Mesendoderm (in vitro differentiated cells): ENCODE measurements at regions not wholly inside any gene's neighbourhood (a gene's known extent, or its start where the extent isn't known, plus 50 kb on each side); places are given as distances from the start of the nearest gene placed in this dataset.

Source experiments
- DNase-seq: peaks from one replicate; pipeline ENCODE4 v3.0.0; 2013
- H2AK5ac ChIP-seq: 2 replicates; pipeline ENCODE4 v1.6.1; 2013; ENCODE audit warnings: low read length, inconsistent platforms
- H2BK120ac ChIP-seq: 2 replicates; pipeline ENCODE4 v1.6.1; 2013; ENCODE audit warnings: low read depth, mild to moderate bottlenecking, low read length, moderate library complexity, mixed read lengths
- H2BK15ac ChIP-seq: replicated peaks from 2 replicates; pipeline ENCODE4 v1.6.1; 2013; ENCODE audit warnings: low read depth, mild to moderate bottlenecking, moderate library complexity
- H2BK5ac ChIP-seq: 2 replicates; pipeline ENCODE4 v1.6.1; 2013; ENCODE audit warnings: low read length, inconsistent platforms
- H3K18ac ChIP-seq: 2 replicates; pipeline ENCODE4 v1.6.1; 2013; ENCODE audit warnings: mild to moderate bottlenecking, low read length, mixed read lengths
- H3K23ac ChIP-seq: one replicate; pipeline ENCODE4 v1.6.1; 2013; ENCODE audit warnings: low read length
- H3K27ac ChIP-seq: 2 replicates; pipeline ENCODE4 v1.5.1; 2013; ENCODE audit warnings: low read depth, mild to moderate bottlenecking, inconsistent platforms, low read length, moderate library complexity
- H3K27me3 ChIP-seq: 2 replicates; pipeline ENCODE4 v1.6.1; 2013; ENCODE audit warnings: low read length, control low read depth, mild to moderate bottlenecking, inconsistent platforms; ENCODE audit not compliant: insufficient read depth, poor library complexity
- H3K36me3 ChIP-seq: 2 replicates; pipeline ENCODE4 v1.6.1; 2013; ENCODE audit warnings: low read length, inconsistent platforms; ENCODE audit not compliant: control insufficient read depth, insufficient read depth
- H3K4ac ChIP-seq: one replicate; pipeline ENCODE4 v1.6.1; 2013; ENCODE audit warnings: low read depth, mild to moderate bottlenecking, low read length, moderate library complexity
- H3K4me1 ChIP-seq: 2 replicates; pipeline ENCODE4 v1.6.1; 2013; ENCODE audit warnings: low read depth, low read length, inconsistent platforms; ENCODE audit not compliant: control insufficient read depth
- H3K4me2 ChIP-seq: 2 replicates; pipeline ENCODE4 v1.6.1; 2013; ENCODE audit warnings: low read length
- H3K4me3 ChIP-seq: 2 replicates; pipeline ENCODE4 v1.5.1; 2013; ENCODE audit warnings: mild to moderate bottlenecking, low read length
- H3K56ac ChIP-seq: one replicate; pipeline ENCODE4 v1.6.1; 2013; ENCODE audit warnings: low read length
- H3K79me1 ChIP-seq: 2 replicates; pipeline ENCODE4 v1.6.1; 2013; ENCODE audit warnings: low read length, inconsistent platforms
- H3K79me2 ChIP-seq: 2 replicates; pipeline ENCODE4 v1.6.1; 2013; ENCODE audit warnings: mild to moderate bottlenecking, low read length; ENCODE audit not compliant: control insufficient read depth, insufficient read depth
- H3K9ac ChIP-seq: 2 replicates; pipeline ENCODE4 v1.6.1; 2013; ENCODE audit warnings: low read length, inconsistent platforms
- H4K5ac ChIP-seq: one replicate; pipeline ENCODE4 v1.6.1; 2013; ENCODE audit warnings: low read length
- H4K8ac ChIP-seq: one replicate; pipeline ENCODE4 v1.6.1; 2013; ENCODE audit warnings: low read depth, mild to moderate bottlenecking, control low read depth, low read length, moderate library complexity
- WGBS: extraction: QIAGEN DNeasy Blood & Tissue Kit; methylation state at CpG from one replicate; pipeline ENCODE4 v1.1.7; 2013; ENCODE audit warnings: low lambda C conversion rate, missing lambda C conversion rate; ENCODE audit not compliant: insufficient coverage; ENCODE audit errors: extremely low coverage; 5-methylcytosine and 5-hydroxymethylcytosine counted together

- Histone ChIP-seq H3K27me3 (no peaks in the 10 kb centered on the region), H2AK5ac (no peak overlapping the region), H3K4me1 (no peaks in the 10 kb centered on the region), H3K9ac (no peak overlapping the region), H4K5ac (no peak overlapping the region), H3K27ac (no peak overlapping the region), H2BK120ac (no peak overlapping the region), H4K8ac (no peak overlapping the region), H3K4ac (no peak overlapping the region), H3K79me2 (no peaks in the 10 kb centered on the region), H3K56ac (no peak overlapping the region), H3K36me3 (no peaks in the 10 kb centered on the region), H3K4me3 (no peak overlapping the region), H3K4me2 (no peak overlapping the region), H2BK5ac (no peak overlapping the region), H3K23ac (no peak overlapping the region), H3K79me1 (no peaks in the 10 kb centered on the region), H3K18ac (no peak overlapping the region), H2BK15ac (peak overlapping the region; percentile 19)
- no CpG with 5 or more reads among the region's 1 CpG for WGBS
- no peak for DNase-seq
Observed at GRCh38 chr12:85489194-85489593, 209.2 kb downstream of the ALX1 start.

DNA sequence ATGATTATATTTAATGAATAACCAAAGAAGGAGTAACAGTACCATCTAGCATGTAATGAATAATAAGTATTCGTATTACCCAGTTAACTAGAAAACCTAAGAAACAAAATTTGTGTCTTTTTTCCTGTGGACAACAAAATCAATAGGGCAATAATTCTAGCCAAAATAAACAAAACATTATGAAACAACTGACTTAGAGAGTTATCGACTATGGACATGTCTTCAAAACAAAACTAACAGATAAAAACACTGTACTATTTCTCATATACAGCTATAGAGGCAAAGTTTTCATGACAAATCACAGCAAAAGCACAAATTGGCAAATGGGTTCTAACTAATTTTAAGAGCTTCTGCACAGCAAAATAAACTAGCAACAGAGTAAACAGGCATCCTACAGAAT is 224.1 kb downstream of the ALX1 start:
- Histone ChIP-seq H4K8ac (no peak overlapping the region), H2BK5ac (no peak overlapping the region), H2AK5ac (no peak overlapping the region), H3K79me1 (no peaks in the 10 kb centered on the region), H2BK120ac (no peak overlapping the region), H4K5ac (no peak overlapping the region), H3K27me3 (no peaks in the 10 kb centered on the region), H3K4ac (no peak overlapping the region), H2BK15ac (no peak overlapping the region), H3K4me2 (no peak overlapping the region), H3K9ac (no peak overlapping the region), H3K27ac (no peak overlapping the region), H3K23ac (no peak overlapping the region), H3K4me3 (no peak overlapping the region), H3K4me1 (no peaks in the 10 kb centered on the region), H3K36me3 (no peaks in the 10 kb centered on the region), H3K18ac (no peak overlapping the region), H3K79me2 (no peaks in the 10 kb centered on the region), H3K56ac (no peak overlapping the region)
- DNase-seq: no peak
- no CpG with 5 or more reads among the region's 2 CpGs for WGBS

- Histone ChIP-seq H2BK15ac (no peak overlapping the region), H3K4me2 (no peak overlapping the region), H3K27ac (no peak overlapping the region), H3K79me2 (no peaks in the 10 kb centered on the region), H3K4me1 (peaks cover 2% of the 10 kb centered on the region), H2BK5ac (no peak overlapping the region), H2AK5ac (no peak overlapping the region), H4K5ac (no peak overlapping the region), H2BK120ac (no peak overlapping the region), H3K18ac (no peak overlapping the region), H3K79me1 (no peaks in the 10 kb centered on the region), H3K4ac (no peak overlapping the region), H4K8ac (no peak overlapping the region), H3K9ac (no peak overlapping the region), H3K23ac (no peak overlapping the region), H3K56ac (no peak overlapping the region), H3K27me3 (no peaks in the 10 kb centered on the region), H3K36me3 (no peaks in the 10 kb centered on the region), H3K4me3 (no peak overlapping the region)
- WGBS: no CpG with 5 or more reads among the region's 4 CpGs
- DNase-seq: no peak
Observed at GRCh38 chr12:85504624-85505023, 224.6 kb downstream of the ALX1 start.

GRCh38 chr12:85507456-85507855 is 227.4 kb downstream of the ALX1 start:
- Histone ChIP-seq H4K5ac (no peak overlapping the region), H3K36me3 (no peaks in the 10 kb centered on the region), H2BK15ac (no peak overlapping the region), H3K79me1 (no peaks in the 10 kb centered on the region), H3K27me3 (no peaks in the 10 kb centered on the region), H3K23ac (no peak overlapping the region), H3K4me1 (peaks cover 2% of the 10 kb centered on the region), H3K18ac (no peak overlapping the region), H2BK5ac (no peak overlapping the region), H3K4me3 (no peak overlapping the region), H3K9ac (no peak overlapping the region), H3K27ac (no peak overlapping the region), H2BK120ac (no peak overlapping the region), H3K56ac (no peak overlapping the region), H3K4ac (no peak overlapping the region), H2AK5ac (no peak overlapping the region), H4K8ac (no peak overlapping the region), H3K4me2 (no peak overlapping the region), H3K79me2 (no peaks in the 10 kb centered on the region)
- no peak for DNase-seq

GRCh38 chr12:85509081-85509856 is 229.2 kb downstream of the ALX1 start:
- no peak overlapping the region for H3K4ac ChIP-seq
- no peaks in the 10 kb centered on the region for H3K27me3 ChIP-seq
- no peak overlapping the region for H3K4me3 ChIP-seq
- H3K36me3 ChIP-seq: no peaks in the 10 kb centered on the region
- peak overlapping the region; percentile 74 for H4K5ac ChIP-seq
- no peak overlapping the region for H3K9ac ChIP-seq
- H3K79me2 ChIP-seq: no peaks in the 10 kb centered on the region
- peak overlapping the region; percentile 22 for H3K56ac ChIP-seq
- H2AK5ac ChIP-seq: no peak overlapping the region
- H2BK5ac ChIP-seq: peak overlapping the region; percentile 65
- H4K8ac ChIP-seq: peak overlapping the region; percentile 40
- H3K4me2 ChIP-seq: no peak overlapping the region
- no peak overlapping the region for H2BK15ac ChIP-seq
- no peak overlapping the region for H2BK120ac ChIP-seq
- no peak overlapping the region for H3K23ac ChIP-seq
- peak; percentile 86 for DNase-seq
- H3K27ac ChIP-seq: peak overlapping the region; percentile 93
- peaks cover 2% of the 10 kb centered on the region for H3K4me1 ChIP-seq
- H3K79me1 ChIP-seq: no peaks in the 10 kb centered on the region
- no CpG with 5 or more reads among the region's 8 CpGs for WGBS
- H3K18ac ChIP-seq: peak overlapping the region; percentile 98

GRCh38 chr12:85509857-85510256 is 229.8 kb downstream of the ALX1 start:
- Histone ChIP-seq H3K27ac (no peak overlapping the region), H3K4ac (no peak overlapping the region), H3K18ac (no peak overlapping the region), H3K79me1 (no peaks in the 10 kb centered on the region), H2BK15ac (no peak overlapping the region), H3K4me1 (peaks cover 2% of the 10 kb centered on the region), H3K36me3 (no peaks in the 10 kb centered on the region), H3K9ac (no peak overlapping the region), H3K23ac (no peak overlapping the region), H3K4me2 (no peak overlapping the region), H3K27me3 (no peaks in the 10 kb centered on the region), H4K5ac (peak overlapping the region; percentile 74), H2BK120ac (no peak overlapping the region), H3K79me2 (no peaks in the 10 kb centered on the region), H4K8ac (no peak overlapping the region), H2BK5ac (peak overlapping the region; percentile 13), H3K4me3 (no peak overlapping the region), H2AK5ac (no peak overlapping the region), H3K56ac (no peak overlapping the region)
- WGBS: no CpG with 5 or more reads among the region's 3 CpGs
- DNase-seq: peak; percentile 68
